B cell (primary cell): ENCODE measurements at regions not wholly inside any gene's neighbourhood (a gene's known extent, or its start where the extent isn't known, plus 50 kb on each side); places are given as distances from the start of the nearest gene placed in this dataset.

ENCODE experiments used
- EZH2 ChIP-seq: IDR thresholded peaks from 2 replicates; pipeline ENCODE4 v1.6.1; 2012; ENCODE audit warnings: borderline replicate concordance, low read depth, mild to moderate bottlenecking, moderate library complexity, low read length; ENCODE audit not compliant: insufficient read depth, poor library complexity, severe bottlenecking
- TF ChIP-seq, protein P1 (sequence below): fragments of 200-600 bp; IDR thresholded peaks from one replicate; pipeline ENCODE4 v1.8.0; 2022; ENCODE audit warnings: antibody characterized with exemption, mild to moderate bottlenecking

DNA sequence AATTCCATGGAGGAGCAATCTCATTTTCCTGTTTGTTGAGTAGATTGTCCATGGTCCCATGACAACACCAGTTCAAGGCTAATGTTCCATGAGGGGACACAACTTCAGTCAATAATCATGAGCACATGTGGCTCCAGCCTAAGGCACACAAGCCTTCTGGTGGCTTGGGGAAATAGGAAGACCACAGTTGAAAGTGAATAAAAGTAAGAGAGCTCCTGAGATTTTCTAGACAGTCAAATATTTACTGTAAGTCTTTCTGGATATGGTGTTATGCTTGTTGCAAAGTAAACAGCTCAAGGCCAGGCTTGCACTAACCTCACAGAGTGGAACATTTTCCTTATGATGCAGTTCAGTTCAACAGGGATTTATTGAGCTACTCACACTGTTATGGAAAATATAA, 206.9 kb upstream of the SLC38A2 start:
- TF ChIP-seq, protein P1, sequence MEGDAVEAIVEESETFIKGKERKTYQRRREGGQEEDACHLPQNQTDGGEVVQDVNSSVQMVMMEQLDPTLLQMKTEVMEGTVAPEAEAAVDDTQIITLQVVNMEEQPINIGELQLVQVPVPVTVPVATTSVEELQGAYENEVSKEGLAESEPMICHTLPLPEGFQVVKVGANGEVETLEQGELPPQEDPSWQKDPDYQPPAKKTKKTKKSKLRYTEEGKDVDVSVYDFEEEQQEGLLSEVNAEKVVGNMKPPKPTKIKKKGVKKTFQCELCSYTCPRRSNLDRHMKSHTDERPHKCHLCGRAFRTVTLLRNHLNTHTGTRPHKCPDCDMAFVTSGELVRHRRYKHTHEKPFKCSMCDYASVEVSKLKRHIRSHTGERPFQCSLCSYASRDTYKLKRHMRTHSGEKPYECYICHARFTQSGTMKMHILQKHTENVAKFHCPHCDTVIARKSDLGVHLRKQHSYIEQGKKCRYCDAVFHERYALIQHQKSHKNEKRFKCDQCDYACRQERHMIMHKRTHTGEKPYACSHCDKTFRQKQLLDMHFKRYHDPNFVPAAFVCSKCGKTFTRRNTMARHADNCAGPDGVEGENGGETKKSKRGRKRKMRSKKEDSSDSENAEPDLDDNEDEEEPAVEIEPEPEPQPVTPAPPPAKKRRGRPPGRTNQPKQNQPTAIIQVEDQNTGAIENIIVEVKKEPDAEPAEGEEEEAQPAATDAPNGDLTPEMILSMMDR = no peak
- TF ChIP-seq EZH2 = no peak
